ENCODE measurements at regions not wholly inside any gene's neighbourhood (a gene's known extent, or its start where the extent isn't known, plus 50 kb on each side); places are given as distances from the start of the nearest gene placed in this dataset.

DNA sequence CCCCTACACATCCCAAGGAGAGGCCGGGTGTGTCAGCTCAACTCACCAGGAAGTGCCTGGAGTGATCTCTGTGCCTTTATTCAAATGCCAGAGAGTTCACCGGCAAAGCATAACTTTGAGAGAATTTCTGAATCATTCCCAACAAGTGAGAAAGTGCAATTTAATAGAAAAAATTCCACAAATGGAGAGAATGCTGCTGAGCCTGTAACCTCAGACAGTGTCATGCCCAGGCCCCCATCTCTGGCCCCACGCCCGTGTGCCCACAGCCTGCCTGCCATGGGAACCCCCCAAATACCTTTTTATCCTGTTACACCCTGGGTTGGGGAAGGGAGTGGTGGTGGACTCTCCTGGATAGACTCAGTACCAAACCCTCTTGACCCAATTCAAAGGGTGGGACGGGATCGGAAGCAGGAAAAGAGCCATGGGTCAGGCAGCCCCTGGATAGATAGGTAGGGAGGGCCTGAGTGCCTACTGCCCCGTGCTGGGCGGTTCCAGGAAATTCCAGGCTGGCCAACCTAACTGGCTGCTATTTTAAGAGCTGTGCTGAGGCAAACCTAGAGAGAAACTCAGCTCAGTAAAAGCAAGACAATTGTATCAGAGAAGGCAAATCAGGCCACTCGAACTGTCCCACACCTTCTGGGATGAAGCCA, 179.0 kb upstream of the FOXA2 start:
- TF ChIP-seq SPI1 (IDR thresholded peaks at IDR 0.05; ENCODE audit: low read depth, low read length) (no peak), PAX5 (IDR thresholded peaks at IDR 0.05; ENCODE audit: insufficient read depth, low read length, severe bottlenecking) (no peak), POLR2A (IDR thresholded peaks at IDR 0.05; ENCODE audit: low read depth, low read length) (no peak), TAF1 (IDR thresholded peaks at IDR 0.05; ENCODE audit: low read depth, low read length) (no peak), POLR2AphosphoS5 (IDR thresholded peaks at IDR 0.05; ENCODE audit: low read depth, low read length) (no peak), POU2F2 (IDR thresholded peaks at IDR 0.05; ENCODE audit: low read depth, low read length) (no peak)
